ENCODE measurements at regions not wholly inside any gene's neighbourhood (a gene's known extent, or its start where the extent isn't known, plus 50 kb on each side); places are given as distances from the start of the nearest gene placed in this dataset.

DNA sequence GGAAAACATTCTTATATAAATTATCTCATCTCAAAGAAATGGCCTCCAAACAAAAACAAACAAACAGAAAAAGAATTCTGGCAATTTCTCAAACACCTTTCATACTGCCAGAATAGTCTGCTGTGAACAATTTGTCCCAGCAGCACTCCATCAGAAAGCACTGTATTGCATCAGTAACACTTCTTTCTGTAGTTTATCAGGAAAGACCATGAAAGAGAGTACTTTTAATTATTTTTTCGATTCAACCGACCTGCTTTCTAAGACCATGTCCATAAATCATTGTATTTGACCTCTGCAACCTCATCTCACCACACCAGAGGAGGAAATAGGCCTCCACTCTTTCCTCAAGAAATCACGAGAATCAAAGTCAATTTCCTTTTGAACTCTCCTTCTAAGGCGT lies 1579.9 kb downstream of the MRPL39 start:
- Histone ChIP-seq H3K4ac (ENCODE audit: low read depth, low read length) (no peak overlapping the region), H3K36me3 (ENCODE audit: control insufficient read depth in 1 of 2, insufficient read depth in 2 of 2, low read length in 2 of 2) (no peaks in the 10 kb centered on the region), H2AFZ (ENCODE audit: insufficient read depth, low read length, poor library complexity) (no peak overlapping the region), H2BK120ac (ENCODE audit: insufficient read depth, low read length, poor library complexity) (no peak overlapping the region), H3K14ac (ENCODE audit: low read length) (no peak overlapping the region), H3K18ac (ENCODE audit: low read length) (no peak overlapping the region), H2AK5ac (ENCODE audit: low read length) (no peak overlapping the region), H3K27ac (ENCODE audit: low read depth, low read length) (no peak overlapping the region), H4K12ac (ENCODE audit: low read depth, low read length) (no peak overlapping the region), H3K4me3 (ENCODE audit: low read depth, low read length) (no peak overlapping the region), H4K8ac (ENCODE audit: low read depth, low read length) (no peak overlapping the region), H3K79me1 (ENCODE audit: low read length) (no peaks in the 10 kb centered on the region), H3K27me3 (ENCODE audit: insufficient read depth, low read length) (no peaks in the 10 kb centered on the region), H2BK5ac (ENCODE audit: low read depth, low read length, poor library complexity) (no peak overlapping the region), H3K79me2 (ENCODE audit: control insufficient read depth, insufficient read depth, low read length, poor library complexity) (no peaks in the 10 kb centered on the region), H3K4me2 (ENCODE audit: low read length) (no peak overlapping the region), H3K9me3 (ENCODE audit: insufficient read depth, low read depth, low read length) (no peaks in the 10 kb centered on the region), H3K4me1 (ENCODE audit: control insufficient read depth in 1 of 2, insufficient read depth in 2 of 2, low read length in 2 of 2) (no peaks in the 10 kb centered on the region), H4K91ac (ENCODE audit: low read depth, low read length) (no peak overlapping the region), H3K23ac (ENCODE audit: low read length) (no peak overlapping the region), H3K9ac (ENCODE audit: low read length) (no peak overlapping the region), H2BK12ac (ENCODE audit: low read length) (no peak overlapping the region)
- no CpG with 5 or more reads among the region's 4 CpGs for WGBS (ENCODE audit: extremely low coverage, insufficient coverage, insufficient read length)
- no peak for DNase-seq

DNA sequence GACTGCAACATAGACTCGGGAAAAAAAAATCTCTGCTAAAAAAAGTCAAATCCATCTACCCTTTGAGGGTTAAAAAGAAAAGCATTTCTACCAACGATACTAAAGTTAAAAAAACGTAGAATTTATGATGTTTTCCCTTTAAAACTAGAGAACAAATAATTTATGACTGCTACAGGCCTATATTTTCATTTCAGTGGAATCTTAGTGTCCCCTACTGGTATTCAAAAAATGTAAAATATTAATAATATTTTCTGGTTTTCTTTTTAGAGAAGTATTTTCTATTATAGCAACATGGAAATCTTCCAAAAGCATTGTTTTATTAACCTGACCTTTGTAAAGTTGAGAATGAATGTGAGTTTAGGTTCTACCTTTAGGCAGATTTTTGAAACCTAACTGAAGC lies 1582.2 kb downstream of the MRPL39 start:
- no peak for DNase-seq
- Histone ChIP-seq H3K79me2 (ENCODE audit: control insufficient read depth, insufficient read depth, low read length, poor library complexity) (no peaks in the 10 kb centered on the region), H3K4me1 (ENCODE audit: control insufficient read depth in 1 of 2, insufficient read depth in 2 of 2, low read length in 2 of 2) (no peaks in the 10 kb centered on the region), H3K27me3 (ENCODE audit: insufficient read depth, low read length) (no peaks in the 10 kb centered on the region), H4K91ac (ENCODE audit: low read depth, low read length) (no peak overlapping the region), H2BK120ac (ENCODE audit: insufficient read depth, low read length, poor library complexity) (no peak overlapping the region), H3K23ac (ENCODE audit: low read length) (no peak overlapping the region), H3K14ac (ENCODE audit: low read length) (no peak overlapping the region), H3K18ac (ENCODE audit: low read length) (no peak overlapping the region), H2AFZ (ENCODE audit: insufficient read depth, low read length, poor library complexity) (no peak overlapping the region), H3K4me3 (ENCODE audit: low read depth, low read length) (no peak overlapping the region), H3K27ac (ENCODE audit: low read depth, low read length) (no peak overlapping the region), H3K79me1 (ENCODE audit: low read length) (no peaks in the 10 kb centered on the region), H3K36me3 (ENCODE audit: control insufficient read depth in 1 of 2, insufficient read depth in 2 of 2, low read length in 2 of 2) (no peaks in the 10 kb centered on the region), H4K12ac (ENCODE audit: low read depth, low read length) (no peak overlapping the region), H2AK5ac (ENCODE audit: low read length) (no peak overlapping the region), H4K8ac (ENCODE audit: low read depth, low read length) (no peak overlapping the region), H2BK12ac (ENCODE audit: low read length) (no peak overlapping the region), H3K4ac (ENCODE audit: low read depth, low read length) (no peak overlapping the region), H2BK5ac (ENCODE audit: low read depth, low read length, poor library complexity) (no peak overlapping the region), H3K9me3 (ENCODE audit: insufficient read depth, low read depth, low read length) (peaks cover 4% of the 10 kb centered on the region), H3K9ac (ENCODE audit: low read length) (no peak overlapping the region), H3K4me2 (ENCODE audit: low read length) (no peak overlapping the region)
- WGBS (ENCODE audit: extremely low coverage, insufficient coverage, insufficient read length) = no CpG with 5 or more reads among the region's 3 CpGs

DNA sequence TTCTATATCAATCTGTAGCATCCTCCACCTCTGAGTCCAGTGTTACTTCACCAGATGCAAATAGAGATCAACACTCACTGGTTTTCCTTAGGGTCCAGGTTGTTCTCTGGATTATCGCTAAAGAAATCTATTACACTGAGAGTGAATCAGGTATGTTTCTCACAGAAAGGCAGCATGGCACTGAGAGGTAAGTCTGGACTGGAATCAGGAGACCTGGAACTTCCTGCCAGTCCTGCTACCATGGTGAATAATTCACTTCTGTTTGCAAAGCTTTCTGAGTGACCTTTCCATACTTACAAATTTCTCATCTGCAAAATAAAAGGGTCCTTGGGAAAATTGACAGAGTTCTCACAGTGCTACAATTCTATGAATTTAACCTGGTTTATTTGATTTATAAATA lies 1583.3 kb downstream of the MRPL39 start:
- H3K23ac ChIP-seq (ENCODE audit: low read length) = no peak overlapping the region
- H3K9me3 ChIP-seq (ENCODE audit: insufficient read depth, low read depth, low read length) = peaks cover 7% of the 10 kb centered on the region
- no peak overlapping the region for H3K14ac ChIP-seq (ENCODE audit: low read length)
- no peak overlapping the region for H3K27ac ChIP-seq (ENCODE audit: low read depth, low read length)
- H3K9ac ChIP-seq (ENCODE audit: low read length) = no peak overlapping the region
- H3K4me2 ChIP-seq (ENCODE audit: low read length) = no peak overlapping the region
- WGBS (ENCODE audit: extremely low coverage, insufficient coverage, insufficient read length) = no CpG with 5 or more reads among the region's 1 CpG
- H4K12ac ChIP-seq (ENCODE audit: low read depth, low read length) = no peak overlapping the region
- no peak for DNase-seq
- no peaks in the 10 kb centered on the region for H3K79me2 ChIP-seq (ENCODE audit: control insufficient read depth, insufficient read depth, low read length, poor library complexity)
- H3K79me1 ChIP-seq (ENCODE audit: low read length) = no peaks in the 10 kb centered on the region
- no peak overlapping the region for H2BK120ac ChIP-seq (ENCODE audit: insufficient read depth, low read length, poor library complexity)
- H3K4me1 ChIP-seq (ENCODE audit: control insufficient read depth in 1 of 2, insufficient read depth in 2 of 2, low read length in 2 of 2) = no peaks in the 10 kb centered on the region
- H2AFZ ChIP-seq (ENCODE audit: insufficient read depth, low read length, poor library complexity) = no peak overlapping the region
- no peak overlapping the region for H2BK12ac ChIP-seq (ENCODE audit: low read length)
- H3K4ac ChIP-seq (ENCODE audit: low read depth, low read length) = no peak overlapping the region
- no peak overlapping the region for H2AK5ac ChIP-seq (ENCODE audit: low read length)
- H3K27me3 ChIP-seq (ENCODE audit: insufficient read depth, low read length) = no peaks in the 10 kb centered on the region
- H4K91ac ChIP-seq (ENCODE audit: low read depth, low read length) = no peak overlapping the region
- no peak overlapping the region for H4K8ac ChIP-seq (ENCODE audit: low read depth, low read length)
- no peak overlapping the region for H3K18ac ChIP-seq (ENCODE audit: low read length)
- H3K4me3 ChIP-seq (ENCODE audit: low read depth, low read length) = no peak overlapping the region
- no peaks in the 10 kb centered on the region for H3K36me3 ChIP-seq (ENCODE audit: control insufficient read depth in 1 of 2, insufficient read depth in 2 of 2, low read length in 2 of 2)
- H2BK5ac ChIP-seq (ENCODE audit: low read depth, low read length, poor library complexity) = no peak overlapping the region

DNA sequence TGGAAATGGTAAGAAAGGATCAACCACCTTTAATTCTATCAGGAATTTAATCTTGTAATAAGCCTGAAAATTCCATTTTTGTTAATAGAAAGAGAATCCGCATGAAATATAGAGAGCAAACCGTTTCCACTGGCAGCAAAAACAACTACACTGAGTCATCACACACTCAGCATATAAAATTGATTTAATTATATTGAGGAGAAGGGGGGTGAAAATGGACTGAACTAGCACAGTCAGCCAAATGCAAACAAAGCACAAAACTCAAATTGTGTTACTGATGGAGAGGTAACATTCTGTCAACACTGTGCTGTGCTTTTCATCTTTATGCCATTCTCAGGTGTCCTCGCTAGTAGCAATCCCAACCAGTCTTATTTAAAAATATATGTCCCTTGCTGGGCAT lies 1583.9 kb downstream of the MRPL39 start:
- WGBS (ENCODE audit: extremely low coverage, insufficient coverage, insufficient read length) = no CpG with 5 or more reads among the region's 3 CpGs
- H2BK5ac ChIP-seq (ENCODE audit: low read depth, low read length, poor library complexity) = no peak overlapping the region

More for the DNA sequence above, 1583.9 kb downstream of the MRPL39 start:
- no peak overlapping the region for H3K27ac ChIP-seq (ENCODE audit: low read depth, low read length)
- no peak overlapping the region for H2BK120ac ChIP-seq (ENCODE audit: insufficient read depth, low read length, poor library complexity)
- H3K9me3 ChIP-seq (ENCODE audit: insufficient read depth, low read depth, low read length) = peaks cover 7% of the 10 kb centered on the region
- H3K4me3 ChIP-seq (ENCODE audit: low read depth, low read length) = no peak overlapping the region
- no peaks in the 10 kb centered on the region for H3K79me2 ChIP-seq (ENCODE audit: control insufficient read depth, insufficient read depth, low read length, poor library complexity)
- no peak overlapping the region for H3K4me2 ChIP-seq (ENCODE audit: low read length)
- H3K27me3 ChIP-seq (ENCODE audit: insufficient read depth, low read length) = no peaks in the 10 kb centered on the region
- H2BK12ac ChIP-seq (ENCODE audit: low read length) = no peak overlapping the region
- H3K18ac ChIP-seq (ENCODE audit: low read length) = no peak overlapping the region
- no peak overlapping the region for H4K12ac ChIP-seq (ENCODE audit: low read depth, low read length)
- no peak overlapping the region for H3K23ac ChIP-seq (ENCODE audit: low read length)
- H3K36me3 ChIP-seq (ENCODE audit: control insufficient read depth in 1 of 2, insufficient read depth in 2 of 2, low read length in 2 of 2) = no peaks in the 10 kb centered on the region
- no peak overlapping the region for H4K8ac ChIP-seq (ENCODE audit: low read depth, low read length)
- no peaks in the 10 kb centered on the region for H3K79me1 ChIP-seq (ENCODE audit: low read length)
- H2AK5ac ChIP-seq (ENCODE audit: low read length) = no peak overlapping the region
- no peak overlapping the region for H3K14ac ChIP-seq (ENCODE audit: low read length)
- H4K91ac ChIP-seq (ENCODE audit: low read depth, low read length) = no peak overlapping the region
- no peak overlapping the region for H3K4ac ChIP-seq (ENCODE audit: low read depth, low read length)
- no peaks in the 10 kb centered on the region for H3K4me1 ChIP-seq (ENCODE audit: control insufficient read depth in 1 of 2, insufficient read depth in 2 of 2, low read length in 2 of 2)
- no peak overlapping the region for H2AFZ ChIP-seq (ENCODE audit: insufficient read depth, low read length, poor library complexity)
- no peak for DNase-seq
- H3K9ac ChIP-seq (ENCODE audit: low read length) = no peak overlapping the region
